AG10803 (cell line): ENCODE measurements at regions not wholly inside any gene's neighbourhood (a gene's known extent, or its start where the extent isn't known, plus 50 kb on each side); places are given as distances from the start of the nearest gene placed in this dataset.

Experiments used
- DNase-seq: peaks from one replicate; pipeline ENCODE4 v3.0.0; 2010; ENCODE audit warnings: low read depth
- H3K4me3 ChIP-seq: 2 replicates; pipeline ENCODE4 v1.5.1; 2011; ENCODE audit warnings: mild to moderate bottlenecking, low read length, control low read depth
- TF ChIP-seq, protein P1 (sequence below): conservative IDR thresholded peaks from 2 replicates; pipeline ENCODE4 v1.5.1; 2011; ENCODE audit warnings: mild to moderate bottlenecking, low read length, control low read depth, inconsistent platforms

DNA sequence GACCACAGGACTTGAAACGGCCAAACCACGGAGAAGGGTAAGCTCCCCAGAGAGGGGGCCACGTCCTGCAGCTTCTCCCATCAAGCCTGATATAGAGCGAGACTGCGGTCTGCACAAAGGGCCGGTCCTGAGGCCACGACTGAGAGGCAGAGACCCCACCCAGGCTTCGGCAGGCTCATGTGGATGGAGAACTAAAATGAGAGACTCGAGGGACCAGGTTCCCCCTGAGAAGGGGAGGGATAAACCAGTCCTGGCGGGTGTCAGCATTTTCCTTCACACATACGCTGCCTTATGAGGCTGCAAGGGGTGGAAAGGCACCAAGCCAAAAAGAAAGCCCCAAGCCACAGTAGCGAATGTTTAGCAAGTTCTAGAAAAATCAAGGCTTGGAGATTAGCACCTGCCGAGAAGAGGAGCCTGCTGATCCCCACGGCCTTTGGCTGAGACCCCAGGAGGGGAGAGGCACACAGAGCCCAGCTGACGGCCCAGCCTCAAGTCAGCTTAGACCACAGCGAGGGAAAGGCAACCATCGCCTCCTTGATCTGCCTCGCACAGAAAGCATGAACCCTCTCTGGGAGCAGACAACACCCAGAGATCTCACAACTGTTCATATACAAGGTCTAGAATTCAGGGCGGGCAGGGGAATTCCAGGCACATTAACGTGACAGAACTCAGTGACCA is 92.6 kb upstream of the RNF32 start:
- TF ChIP-seq, protein P1, sequence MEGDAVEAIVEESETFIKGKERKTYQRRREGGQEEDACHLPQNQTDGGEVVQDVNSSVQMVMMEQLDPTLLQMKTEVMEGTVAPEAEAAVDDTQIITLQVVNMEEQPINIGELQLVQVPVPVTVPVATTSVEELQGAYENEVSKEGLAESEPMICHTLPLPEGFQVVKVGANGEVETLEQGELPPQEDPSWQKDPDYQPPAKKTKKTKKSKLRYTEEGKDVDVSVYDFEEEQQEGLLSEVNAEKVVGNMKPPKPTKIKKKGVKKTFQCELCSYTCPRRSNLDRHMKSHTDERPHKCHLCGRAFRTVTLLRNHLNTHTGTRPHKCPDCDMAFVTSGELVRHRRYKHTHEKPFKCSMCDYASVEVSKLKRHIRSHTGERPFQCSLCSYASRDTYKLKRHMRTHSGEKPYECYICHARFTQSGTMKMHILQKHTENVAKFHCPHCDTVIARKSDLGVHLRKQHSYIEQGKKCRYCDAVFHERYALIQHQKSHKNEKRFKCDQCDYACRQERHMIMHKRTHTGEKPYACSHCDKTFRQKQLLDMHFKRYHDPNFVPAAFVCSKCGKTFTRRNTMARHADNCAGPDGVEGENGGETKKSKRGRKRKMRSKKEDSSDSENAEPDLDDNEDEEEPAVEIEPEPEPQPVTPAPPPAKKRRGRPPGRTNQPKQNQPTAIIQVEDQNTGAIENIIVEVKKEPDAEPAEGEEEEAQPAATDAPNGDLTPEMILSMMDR: no peak
- no peak for DNase-seq
- no peak overlapping the region for H3K4me3 ChIP-seq

DNA sequence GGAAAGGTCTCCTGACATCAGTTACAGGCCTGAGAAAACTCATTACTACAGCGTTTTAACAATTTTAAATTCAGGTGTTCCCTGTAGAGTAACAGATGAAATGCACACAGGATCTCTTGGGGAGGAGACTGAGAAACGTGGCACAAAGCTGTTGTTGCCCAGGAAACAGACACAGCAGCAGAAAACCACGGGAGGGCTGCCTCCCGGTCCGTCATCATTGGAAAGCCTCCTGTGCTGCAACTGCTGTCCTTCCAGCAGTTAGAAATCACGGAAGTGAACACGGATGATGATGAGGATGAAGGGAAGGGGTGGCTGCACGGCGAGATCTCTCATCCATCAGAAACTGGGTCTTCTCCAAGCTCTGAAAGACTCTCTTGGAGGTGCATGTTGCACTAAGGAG is 94.6 kb upstream of the RNF32 start:
- no peak overlapping the region for H3K4me3 ChIP-seq
- DNase-seq: no peak
- TF ChIP-seq, protein P1: no peak

DNA sequence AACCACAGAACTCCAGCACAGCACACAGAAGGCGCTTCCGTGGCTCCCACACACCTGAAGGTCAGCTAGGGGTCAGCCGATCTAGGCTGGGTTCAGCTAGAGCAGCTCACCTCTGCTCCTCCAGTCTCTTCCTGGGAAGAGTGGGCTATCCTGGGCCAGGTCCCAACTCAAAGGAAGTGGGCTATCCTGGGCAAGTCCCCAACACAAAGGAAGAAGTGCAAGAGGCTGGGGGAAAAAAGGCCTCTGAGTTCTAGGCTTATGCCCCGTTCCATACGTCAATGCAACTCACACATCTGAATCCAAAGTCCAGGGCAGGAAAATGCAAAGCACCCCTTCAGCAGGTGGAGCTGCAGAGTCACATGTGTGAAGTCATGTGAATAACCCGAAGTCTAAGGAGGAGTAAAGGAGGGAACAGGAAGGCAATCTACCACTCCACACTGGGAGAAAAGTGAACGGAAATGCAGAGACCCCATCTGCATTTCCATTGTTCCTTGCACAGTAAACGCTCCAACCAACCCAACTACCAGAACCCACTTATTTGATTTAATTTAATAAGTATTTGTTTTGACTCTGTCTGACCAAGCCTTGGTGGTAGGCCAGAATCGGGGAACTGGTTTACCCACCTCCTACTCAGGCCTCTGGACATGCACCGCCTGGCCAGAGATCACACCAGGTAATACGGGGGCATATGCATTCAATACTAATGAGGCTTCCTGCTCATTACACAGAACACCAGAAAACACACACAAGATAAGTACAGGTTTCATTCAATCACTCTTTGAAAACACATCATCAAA is 95.5 kb upstream of the RNF32 start:
- TF ChIP-seq, protein P1: no peak
- no peak for DNase-seq
- H3K4me3 ChIP-seq: no peak overlapping the region

DNA sequence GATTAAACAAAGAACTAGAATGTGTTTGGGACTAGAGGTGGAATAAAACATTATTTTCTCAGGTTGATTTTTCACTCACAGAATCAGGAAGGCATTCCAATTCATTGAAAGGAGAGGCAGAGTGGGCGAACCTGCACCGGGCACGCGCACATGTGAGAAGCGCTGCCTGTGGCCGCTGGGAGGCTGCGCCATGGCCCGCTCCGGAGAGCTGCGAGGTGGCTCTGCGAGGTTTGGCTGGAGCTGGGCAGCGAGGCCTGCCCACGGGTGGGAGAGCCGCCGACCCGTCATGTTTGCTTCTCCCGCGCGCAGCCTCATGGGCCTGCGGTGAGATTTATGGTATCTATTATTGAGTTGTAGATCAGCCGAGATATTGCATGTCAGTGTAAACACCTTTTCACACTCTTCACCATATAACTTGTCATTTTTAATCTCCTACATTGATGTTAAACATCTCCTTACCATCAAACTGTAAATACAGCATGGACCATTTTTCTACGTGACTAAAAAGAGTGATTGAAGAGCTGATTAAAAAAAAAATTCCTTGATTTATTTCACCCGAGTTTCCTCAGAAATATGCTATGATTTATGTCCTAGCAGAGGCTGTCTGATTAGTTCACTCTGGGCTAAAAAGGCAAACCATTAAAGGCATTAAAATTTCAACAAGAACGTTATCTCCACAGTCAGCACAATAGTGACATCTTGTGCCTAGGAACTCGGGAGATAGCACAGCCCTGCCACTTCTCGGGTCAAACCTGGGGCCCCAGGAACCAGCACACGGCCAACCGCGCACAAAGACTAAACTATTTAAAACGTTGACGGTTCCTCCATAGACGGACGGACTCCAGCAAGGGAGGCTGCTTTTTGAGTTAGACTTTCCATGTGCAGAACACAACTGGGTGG is 96.6 kb upstream of the RNF32 start:
- H3K4me3 ChIP-seq: no peak overlapping the region
- TF ChIP-seq, protein P1: no peak
- no peak for DNase-seq

DNA sequence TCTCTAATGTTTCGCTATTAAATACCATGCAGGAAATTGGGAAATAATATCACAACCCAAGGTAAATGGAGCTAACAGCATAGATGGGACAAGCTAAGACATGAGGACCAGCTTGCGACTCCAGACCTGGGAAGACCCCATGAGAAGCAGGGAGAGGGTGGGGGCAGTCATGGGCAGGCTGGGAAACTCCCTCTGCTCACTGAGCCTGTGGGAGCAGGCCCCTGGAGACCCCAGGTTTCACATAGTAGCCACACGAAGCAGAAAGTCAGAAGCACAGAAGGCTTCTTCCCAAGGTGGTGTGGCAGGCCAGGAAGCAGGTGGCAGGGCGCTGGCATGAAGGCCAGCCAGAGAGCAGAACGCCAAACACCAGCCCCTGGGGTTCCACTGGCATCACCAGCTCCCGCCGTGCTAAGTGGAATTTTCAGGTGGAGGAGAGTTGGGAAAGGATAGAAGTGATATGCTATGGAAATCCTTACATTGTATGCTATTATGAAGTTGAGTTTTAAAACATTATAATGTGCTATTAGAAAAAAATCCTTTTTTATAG is 99.9 kb upstream of the RNF32 start:
- no peak overlapping the region for H3K4me3 ChIP-seq
- DNase-seq: no peak
- TF ChIP-seq, protein P1: no peak

DNA sequence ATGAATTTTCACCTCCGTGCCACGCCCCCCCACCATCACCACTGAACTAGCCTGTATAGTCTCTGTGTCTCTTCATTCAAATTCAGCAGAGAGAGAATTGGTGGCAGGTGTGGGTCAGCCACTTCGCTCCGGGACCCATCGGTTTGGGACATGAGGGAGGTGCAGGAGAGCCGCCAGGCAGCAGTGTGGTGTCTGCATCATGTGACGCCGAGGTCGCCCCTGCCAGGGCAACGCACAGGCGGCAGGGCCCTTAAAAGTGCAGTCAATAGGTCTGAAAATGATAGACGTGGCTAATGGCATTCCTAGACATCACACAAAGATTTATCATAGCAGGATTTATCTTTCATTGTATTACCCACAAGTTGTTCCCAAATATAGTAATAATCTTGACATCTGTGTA is 100.6 kb upstream of the RNF32 start:
- H3K4me3 ChIP-seq: no peak overlapping the region
- TF ChIP-seq, protein P1: no peak
- no peak for DNase-seq
